ENCODE measurements at regions not wholly inside any gene's neighbourhood (a gene's known extent, or its start where the extent isn't known, plus 50 kb on each side); places are given as distances from the start of the nearest gene placed in this dataset.

- H3K4me3 ChIP-seq = no peak overlapping the region
- no peaks in the 10 kb centered on the region for H3K27me3 ChIP-seq
- H3K27ac ChIP-seq = no peak overlapping the region
- no peak for TF ChIP-seq Cebpa-rat (IDR thresholded peaks at IDR 0.05)
- H3K9ac ChIP-seq = no peak overlapping the region
- no peak overlapping the region for H3K4me2 ChIP-seq
- H4K20me1 ChIP-seq = peaks cover 0 to 27% (median 13%) of the 10 kb centered on the region in 11 experiments; a peak in 13 of 22 replicates
- peaks cover 5 to 21% (median 13%) of the 10 kb centered on the region in 11 experiments; a peak in 20 of 22 replicates for H3K36me3 ChIP-seq
- peaks cover 0 to 5% (median 0%) of the 10 kb centered on the region in 11 experiments; a peak in 1 of 22 replicates for H3K9me3 ChIP-seq (replicated peaks in 1 of 11)
- peaks cover 17 to 29% (median 24%) of the 10 kb centered on the region in 10 experiments for H3K4me1 ChIP-seq
These were observed 83.3 kb upstream of the FOXN3 start for GRCh38 chr14:89500303-89500702.

GRCh38 chr14:89498878-89499277, 81.8 kb upstream of the FOXN3 start:
- no peaks in the 10 kb centered on the region for H3K27me3 ChIP-seq
- no peak overlapping the region for H3K9ac ChIP-seq
- H3K36me3 ChIP-seq = peaks cover 5 to 21% (median 13%) of the 10 kb centered on the region in 11 experiments; a peak in 20 of 22 replicates
- H3K9me3 ChIP-seq (replicated peaks in 1 of 11) = peaks cover 0 to 5% (median 0%) of the 10 kb centered on the region in 11 experiments; a peak in 1 of 22 replicates
- TF ChIP-seq Cebpa-rat (IDR thresholded peaks at IDR 0.05) = no peak
- H3K4me1 ChIP-seq = peaks cover 16 to 31% (median 20%) of the 10 kb centered on the region in 10 experiments
- no peak overlapping the region for H3K4me3 ChIP-seq
- H4K20me1 ChIP-seq = peaks cover 0 to 32% (median 8%) of the 10 kb centered on the region in 11 experiments; a peak in 13 of 22 replicates
- H3K27ac ChIP-seq = no peak overlapping the region
- H3K4me2 ChIP-seq = 0 out of 22 replicates have a peak overlapping the region, but pooled peaks of 1 of the 11 experiments have one; percentile 4

- Histone ChIP-seq H3K4me1 (peaks cover 5 to 36% (median 23%) of the 10 kb centered on the region in 10 experiments; a peak in 18 of 20 replicates), H3K9me3 (replicated peaks in 1 of 11) (0 out of 22 replicates have a peak, but pooled peaks cover 0 to 5% (median 0%) of the 10 kb centered on the region in 11 experiments), H3K27me3 (no peaks in the 10 kb centered on the region), H4K20me1 (peaks cover 0 to 29% (median 3%) of the 10 kb centered on the region in 11 experiments; a peak in 8 of 22 replicates), H3K9ac (no peak overlapping the region), H3K4me3 (no peak overlapping the region), H3K27ac (no peak overlapping the region), H3K4me2 (no peak overlapping the region), H3K36me3 (peaks cover 5 to 16% (median 11%) of the 10 kb centered on the region in 11 experiments; a peak in 19 of 22 replicates)
- TF ChIP-seq Cebpa-rat (IDR thresholded peaks at IDR 0.05) = no peak
These were observed 78.7 kb upstream of the FOXN3 start for GRCh38 chr14:89495718-89496117.

GRCh38 chr14:89493877-89494634, 77.0 kb upstream of the FOXN3 start:
- Histone ChIP-seq H4K20me1 (peaks cover 0 to 32% (median 3%) of the 10 kb centered on the region in 11 experiments; a peak in 7 of 22 replicates), H3K4me2 (peak overlapping the region; percentile 27 to 73 (median 66); a peak in 19 of 22 replicates), H3K4me3 (peak overlapping the region in 1 of 10 experiments; percentile 12; a peak in 3 of 20 replicates), H3K27me3 (no peaks in the 10 kb centered on the region), H3K27ac (peak overlapping the region in 3 of 11 experiments; percentile 8 to 28 (median 11); a peak in 3 of 22 replicates), H3K36me3 (peaks cover 0 to 6% (median 0%) of the 10 kb centered on the region in 11 experiments; a peak in 1 of 22 replicates), H3K4me1 (peaks cover 5 to 36% (median 23%) of the 10 kb centered on the region in 10 experiments; a peak in 18 of 20 replicates), H3K9ac (peak overlapping the region in 1 of 11 experiments; percentile 7; a peak in 1 of 22 replicates), H3K9me3 (replicated peaks in 1 of 11) (0 out of 22 replicates have a peak, but pooled peaks cover 0 to 5% (median 0%) of the 10 kb centered on the region in 11 experiments)
- TF ChIP-seq Cebpa-rat (IDR thresholded peaks at IDR 0.05) = no peak

- H3K27ac ChIP-seq = peak overlapping the region in 1 of 11 experiments; percentile 10; a peak in 1 of 22 replicates
- peaks cover 0 to 6% (median 0%) of the 10 kb centered on the region in 11 experiments; a peak in 1 of 22 replicates for H3K36me3 ChIP-seq
- no peaks in the 10 kb centered on the region for H3K27me3 ChIP-seq
- peaks cover 5 to 36% (median 23%) of the 10 kb centered on the region in 10 experiments; a peak in 17 of 20 replicates for H3K4me1 ChIP-seq
- H3K9ac ChIP-seq = peak overlapping the region in 1 of 11 experiments; percentile 7; a peak in 1 of 22 replicates
- no peak for TF ChIP-seq Cebpa-rat (IDR thresholded peaks at IDR 0.05)
- H3K4me3 ChIP-seq = no peak overlapping the region
- H3K4me2 ChIP-seq = peak overlapping the region in 10 of 11 experiments; percentile 33 to 73 (median 68); a peak in 17 of 22 replicates
- H4K20me1 ChIP-seq = peaks cover 0 to 32% (median 3%) of the 10 kb centered on the region in 11 experiments; a peak in 7 of 22 replicates
- H3K9me3 ChIP-seq (replicated peaks in 1 of 11) = 0 out of 22 replicates have a peak, but pooled peaks cover 0 to 5% (median 0%) of the 10 kb centered on the region in 11 experiments
These were observed 76.4 kb upstream of the FOXN3 start for GRCh38 chr14:89493406-89493805.

- Histone ChIP-seq H3K4me2 (no peak overlapping the region), H3K9me3 (replicated peaks in 1 of 11) (no peaks in the 10 kb centered on the region), H3K4me3 (no peak overlapping the region), H3K36me3 (peaks cover 0 to 6% (median 0%) of the 10 kb centered on the region in 11 experiments; a peak in 2 of 22 replicates), H3K27ac (no peak overlapping the region), H3K27me3 (no peaks in the 10 kb centered on the region), H4K20me1 (peaks cover 0 to 32% (median 3%) of the 10 kb centered on the region in 11 experiments; a peak in 7 of 22 replicates), H3K9ac (no peak overlapping the region), H3K4me1 (peaks cover 5 to 36% (median 24%) of the 10 kb centered on the region in 10 experiments; a peak in 17 of 20 replicates)
- TF ChIP-seq Cebpa-rat (IDR thresholded peaks at IDR 0.05) = no peak
These were observed 74.8 kb upstream of the FOXN3 start for GRCh38 chr14:89491711-89492381.

- no peak overlapping the region for H3K4me2 ChIP-seq
These were observed 73.4 kb upstream of the FOXN3 start for GRCh38 chr14:89490466-89490865.

GRCh38 chr14:89489761-89490437, 72.9 kb upstream of the FOXN3 start:
- H3K4me2 ChIP-seq = no peak overlapping the region
- H3K4me3 ChIP-seq = no peak overlapping the region
- H3K36me3 ChIP-seq = peaks cover 6 to 23% (median 11%) of the 10 kb centered on the region in 11 experiments; a peak in 19 of 22 replicates
- H4K20me1 ChIP-seq = peaks cover 0 to 25% (median 3%) of the 10 kb centered on the region in 11 experiments; a peak in 7 of 22 replicates
- peaks cover 11 to 24% (median 22%) of the 10 kb centered on the region in 10 experiments; a peak in 19 of 20 replicates for H3K4me1 ChIP-seq
- TF ChIP-seq Cebpa-rat (IDR thresholded peaks at IDR 0.05) = no peak
- peaks cover 0 to 16% (median 6%) of the 10 kb centered on the region in 11 experiments; a peak in 9 of 22 replicates for H3K9me3 ChIP-seq (replicated peaks in 1 of 11)
- no peak overlapping the region for H3K9ac ChIP-seq
- H3K27me3 ChIP-seq = no peaks in the 10 kb centered on the region
- H3K27ac ChIP-seq = no peak overlapping the region

More at GRCh38 chr14:89490466-89490865, 73.4 kb upstream of the FOXN3 start:
- Histone ChIP-seq H3K4me3 (no peak overlapping the region), H3K27me3 (no peaks in the 10 kb centered on the region), H3K4me1 (peaks cover 7 to 29% (median 21%) of the 10 kb centered on the region in 10 experiments; a peak in 18 of 20 replicates), H3K9ac (no peak overlapping the region), H3K36me3 (peaks cover 4 to 17% (median 5%) of the 10 kb centered on the region in 11 experiments; a peak in 17 of 22 replicates), H3K9me3 (replicated peaks in 1 of 11) (peaks cover 0 to 11% (median 1%) of the 10 kb centered on the region in 11 experiments; a peak in 7 of 22 replicates), H3K27ac (no peak overlapping the region), H4K20me1 (peaks cover 0 to 31% (median 3%) of the 10 kb centered on the region in 11 experiments; a peak in 7 of 22 replicates)
- TF ChIP-seq Cebpa-rat (IDR thresholded peaks at IDR 0.05) = no peak
